Left renal pelvis (tissue), 4 donors: ENCODE measurements at regions not wholly inside any gene's neighbourhood (a gene's known extent, or its start where the extent isn't known, plus 50 kb on each side); places are given as distances from the start of the nearest gene placed in this dataset.

Experiments used
- DNase-seq, 4 donors: peaks; one replicate each; pipeline ENCODE4 v3.0.0-alpha.2; 2013; ENCODE audit warnings: low read depth in 4 of 4, low spot score in 3 of 4

GRCh38 chr16:80147026-80147655 lies 393.7 kb upstream of the DYNLRB2 start:
- DNase-seq: no peak

GRCh38 chr16:80144191-80144590 lies 396.6 kb upstream of the DYNLRB2 start:
- DNase-seq: no peak

- DNase-seq: no peak
Measured at GRCh38 chr16:80142940-80143339, 397.9 kb upstream of the DYNLRB2 start.

- DNase-seq: no peak
Measured at GRCh38 chr16:80142281-80142680, 398.5 kb upstream of the DYNLRB2 start.

GRCh38 chr16:80129791-80130190 lies 411.0 kb upstream of the DYNLRB2 start:
- DNase-seq: no peak

GRCh38 chr16:80125677-80126076 lies 415.1 kb upstream of the DYNLRB2 start:
- no peak for DNase-seq

GRCh38 chr16:80123189-80123588 lies 417.6 kb upstream of the DYNLRB2 start:
- DNase-seq: no peak

GRCh38 chr16:80122115-80122514 lies 418.7 kb upstream of the DYNLRB2 start:
- peak; percentile 20 to 43 (median 34) for DNase-seq

GRCh38 chr16:80121522-80121909 lies 419.3 kb upstream of the DYNLRB2 start:
- DNase-seq: no peak

- DNase-seq: no peak
Measured at GRCh38 chr16:80120899-80121521, 419.8 kb upstream of the DYNLRB2 start.

GRCh38 chr16:80117556-80118130 lies 423.1 kb upstream of the DYNLRB2 start:
- no peak for DNase-seq

- DNase-seq: no peak
Measured at GRCh38 chr16:80116711-80117110, 424.1 kb upstream of the DYNLRB2 start.

- no peak for DNase-seq
Measured at GRCh38 chr16:80114699-80115098, 426.1 kb upstream of the DYNLRB2 start.

GRCh38 chr16:80113873-80114574 lies 426.8 kb upstream of the DYNLRB2 start:
- DNase-seq: no peak

- no peak for DNase-seq
Measured at GRCh38 chr16:80109581-80109980, 431.2 kb upstream of the DYNLRB2 start.

GRCh38 chr16:80107900-80108299 lies 432.9 kb upstream of the DYNLRB2 start:
- no peak for DNase-seq

- DNase-seq: no peak
Measured at GRCh38 chr16:80105751-80106150, 435.0 kb upstream of the DYNLRB2 start.

- DNase-seq: no peak
Measured at GRCh38 chr16:80105160-80105559, 435.6 kb upstream of the DYNLRB2 start.

- no peak for DNase-seq
Measured at GRCh38 chr16:80104401-80104800, 436.4 kb upstream of the DYNLRB2 start.

- DNase-seq: no peak
Measured at GRCh38 chr16:80103463-80103862, 437.3 kb upstream of the DYNLRB2 start.

- no peak for DNase-seq
Measured at GRCh38 chr16:80100846-80101451, 439.8 kb upstream of the DYNLRB2 start.
